K562 (cell line): ENCODE measurements at regions not wholly inside any gene's neighbourhood (a gene's known extent, or its start where the extent isn't known, plus 50 kb on each side); places are given as distances from the start of the nearest gene placed in this dataset.

Experiments
- ATAC-seq: fragments of 200-7000 bp; cut with Tn5 transposase; 3 replicates; pipeline ENCODE4 v1.9.1; 2020; ENCODE audit warnings: moderate library complexity
- BruUV-seq: library from RNA; stranded (reverse); fragments of 400-500 nt; replicated peaks from 2 replicates; lab custom pipeline; 2021; lab: Mats Ljungman, UMichigan
- CTCF ChIA-PET: fragments of 300-600 bp; formaldehyde crosslinking; extraction: SDS; loops from one replicate; lab custom pipeline; 2021; ENCODE audit warnings: low intra/inter-chr PET ratio; lab: Yijun Ruan, JAX
- POLR2A ChIA-PET: fragments of 300-600, 350-650 bp; sonication (Branson Sonifier 250); formaldehyde crosslinking; extraction: SDS; loops from one replicate; lab custom pipeline; 2021; ENCODE audit warnings: antibody characterized with exemption, inconsistent platforms; lab: Yijun Ruan, JAX
- DNase-seq, 4 experiments: peaks; one replicate each; pipeline versions ENCODE4 v3.0.0 to v3.0.0-alpha.2; 2011 to 2018; ENCODE audit warnings: low spot score in 3 of 4, mixed read lengths in 3 of 4; ENCODE audit errors: extremely low read depth in 1 of 4
- FAIRE-seq: peaks from 2 replicates; lab custom pipeline; 2011; peaks lifted over from hg19 to GRCh38; lab: Jason Lieb, UNC
- H2AFZ ChIP-seq: 2 replicates; pipeline ENCODE4 v1.6.0; 2011; ENCODE audit warnings: low read depth, low read length, control low read depth, inconsistent platforms
- H3K27ac ChIP-seq: fragments of 200-600 bp; 3 replicates; pipeline ENCODE4 v1.8.0; 2011; ENCODE audit warnings: low read depth, mild to moderate bottlenecking, control low read depth, inconsistent platforms, low read length, moderate library complexity, mixed read lengths; ENCODE audit errors: extremely low read depth
- H3K27me3 ChIP-seq, 2 experiments: fragments of 300-600 bp in 1 of 2; 2 replicates in 1 of 2; 3 replicates in 1 of 2; pipeline versions ENCODE4 v1.6.0 to v1.8.0; 2011; ENCODE audit warnings: inconsistent platforms in 2 of 2, low read length in 2 of 2, mild to moderate bottlenecking in 1 of 2, mixed read lengths in 1 of 2, moderate library complexity in 1 of 2; ENCODE audit not compliant: control insufficient read depth in 2 of 2, insufficient read depth in 2 of 2
- H3K36me3 ChIP-seq: fragments of 300-600 bp; 3 replicates; pipeline ENCODE4 v1.8.0; 2011; ENCODE audit warnings: mild to moderate bottlenecking, low read length, inconsistent platforms; ENCODE audit not compliant: control insufficient read depth, insufficient read depth
- H3K4me1 ChIP-seq, 2 experiments: fragments of 200-600 bp in 1 of 2; replicated peaks in 1 of 2; 2 replicates in 1 of 2; 3 replicates in 1 of 2; pipeline versions ENCODE4 v1.5.1 to v1.8.0; 2011; ENCODE audit warnings: inconsistent platforms in 2 of 2, low read length in 2 of 2, mild to moderate bottlenecking in 1 of 2, mixed read lengths in 1 of 2, moderate library complexity in 1 of 2; ENCODE audit not compliant: control insufficient read depth in 2 of 2, insufficient read depth in 2 of 2
- H3K4me2 ChIP-seq: 2 replicates; pipeline ENCODE4 v1.6.1; 2011; ENCODE audit warnings: low read length, control low read depth, inconsistent platforms, mixed read lengths; ENCODE audit not compliant: insufficient read depth
- H3K4me3 ChIP-seq: fragments of 200-600 bp; sonication (generic), shearing (Covaris generic); 2 replicates; pipeline ENCODE4 v1.5.1; 2016; ENCODE audit warnings: control low read depth, inconsistent platforms
- H3K79me2 ChIP-seq: fragments of 200-600 bp; 3 replicates; pipeline ENCODE4 v1.8.0; 2011; ENCODE audit warnings: low read length, inconsistent platforms; ENCODE audit not compliant: control insufficient read depth, insufficient read depth
- H3K9ac ChIP-seq, 2 experiments: 2 replicates each; pipeline versions ENCODE4 v1.6.0 to v1.6.1; 2011; ENCODE audit warnings: low read depth in 2 of 2, low read length in 2 of 2, control low read depth in 1 of 2, inconsistent platforms in 1 of 2, mild to moderate bottlenecking in 1 of 2, mixed read lengths in 1 of 2; ENCODE audit not compliant: insufficient read depth in 1 of 2
- H3K9me1 ChIP-seq: one replicate; pipeline ENCODE4 v1.6.0; 2011; ENCODE audit warnings: inconsistent platforms, mild to moderate bottlenecking, low read length, moderate library complexity; ENCODE audit not compliant: control insufficient read depth, insufficient read depth
- H3K9me3 ChIP-seq: replicated peaks from 2 replicates; pipeline ENCODE4 v1.5.1; 2011; ENCODE audit warnings: low read depth, low read length, inconsistent platforms; ENCODE audit not compliant: control insufficient read depth, insufficient read depth
- H4K20me1 ChIP-seq: replicated peaks from 2 replicates; pipeline ENCODE4 v1.6.1; 2011; ENCODE audit warnings: low read length, inconsistent platforms, mixed read lengths; ENCODE audit not compliant: control insufficient read depth, insufficient read depth
- ELF2 ChIP-seq: fragments of 250-450 bp; sonication (Bioruptor Pico); IDR thresholded peaks from 2 replicates; pipeline ENCODE4 v1.5.0; 2021; ENCODE audit warnings: mild to moderate bottlenecking
- FIP1L1 ChIP-seq: fragments of 200-400 bp; formaldehyde crosslinking; IDR thresholded peaks from 2 replicates; pipeline ENCODE4 v1.6.1; 2018; ENCODE audit warnings: mild to moderate bottlenecking, low read depth, low read length; ENCODE audit not compliant: poor library complexity, severe bottlenecking
- MYBL2 ChIP-seq, 2 experiments: fragments of 450-650 bp in 1 of 2; sonication (generic) in 1 of 2; formaldehyde crosslinking in 1 of 2; IDR thresholded peaks; 2 replicates each; pipeline versions ENCODE4 v1.6.1 to v1.8.1; 2017 to 2022; ENCODE audit warnings: borderline replicate concordance in 1 of 2, inconsistent platforms in 1 of 2, low read depth in 1 of 2, mild to moderate bottlenecking in 1 of 2, missing genetic modification reagents in 1 of 2, moderate library complexity in 1 of 2
- RNF219 ChIP-seq: fragments of 250-450 bp; sonication (Bioruptor Pico); IDR thresholded peaks from 2 replicates; pipeline ENCODE4 v1.5.0; 2022; ENCODE audit warnings: mild to moderate bottlenecking
- WGBS: fragments of 100-300 bp; shearing (Covaris generic); methylation state at CpG from one replicate; pipeline ENCODE4 v1.1.6; 2016; ENCODE audit warnings: low coverage, mixed read lengths; ENCODE audit not compliant: insufficient coverage; ENCODE audit errors: missing lambda C conversion rate; 5-methylcytosine and 5-hydroxymethylcytosine counted together
- in situ Hi-C: fragments of 300-500 bp; cut with MboI; formaldehyde crosslinking; loops from 4 replicates; pipeline ENCODE4 v1.15.0; 2018; ENCODE audit warnings: inconsistent platforms, mixed read lengths
- intact Hi-C: fragments of 100-400 bp; cut with micrococcal nuclease; formaldehyde crosslinking; loops from 2 replicates; pipeline ENCODE4 v1.14.2; 2022

GRCh38 chr2:176562359-176563078, 293.3 kb downstream of the MTX2 start:
- CTCF ChIA-PET = no interaction called here
- DNase-seq (no peak), ATAC-seq (no peak)
- intact Hi-C loops = no loop called here
- Histone ChIP-seq H3K27ac (no peak overlapping the region), H3K36me3 (no peaks in the 10 kb centered on the region), H3K79me2 (no peaks in the 10 kb centered on the region), H3K4me1 (no peaks in the 10 kb centered on the region), H3K9me3 (no peaks in the 10 kb centered on the region)
- BruUV-seq = no TSS peak
- TF ChIP-seq MYBL2 (IDR thresholded peaks at IDR 0.05; ENCODE audit: low read depth) (no peak), MYBL2 (CRISPR knock-in tag; IDR thresholded peaks at IDR 0.05; ENCODE audit: borderline replicate concordance) (no peak), FIP1L1 (no peak), ELF2 (CRISPR knock-in tag) (no peak), RNF219 (CRISPR knock-in tag) (no peak)
- TF ChIP-seq, all 486 proteins: peak for 0
- no peak for FAIRE-seq
- Histone ChIP-seq H3K27me3 (peaks cover 0 to 6% of the 10 kb centered on the region in 2 experiments; a peak in 2 of 5 replicates), H3K4me2 (no peak overlapping the region), H3K9me1 (no peaks in the 10 kb centered on the region), H4K20me1 (no peaks in the 10 kb centered on the region), H3K4me3 (no peak overlapping the region), H2AFZ (no peak overlapping the region), H3K9ac (no peak overlapping the region)
- 1% methylated on average over 4 of the region's 4 CpGs for WGBS
- POLR2A ChIA-PET = no interaction called here
- in situ Hi-C loops = no loop called here
